SK-N-SH treated with all-trans-retinoic acid at 6 μM for 48 hours (cell line): ENCODE measurements at regions not wholly inside any gene's neighbourhood (a gene's known extent, or its start where the extent isn't known, plus 50 kb on each side); places are given as distances from the start of the nearest gene placed in this dataset.

Experiments
- ATAC-seq: fragments of 200-7000 bp; cut with Tn5 transposase; 3 replicates; pipeline ENCODE4 v1.9.1; 2020; ENCODE audit warnings: mild to moderate bottlenecking, moderate library complexity
- ARNTL ChIP-seq: fragments of 450-650 bp; formaldehyde crosslinking; IDR thresholded peaks from 2 replicates; pipeline ENCODE4 v1.5.0; 2020; ENCODE audit warnings: low read depth, mild to moderate bottlenecking, moderate library complexity, borderline replicate concordance
- BACH2 ChIP-seq: fragments of 250-450 bp; sonication (Bioruptor Pico); IDR thresholded peaks from 2 replicates; pipeline ENCODE4 v1.9.0; 2021; ENCODE audit warnings: mild to moderate bottlenecking, borderline replicate concordance
- CREB5 ChIP-seq: fragments of 250-450 bp; sonication (Bioruptor Pico); IDR thresholded peaks from 2 replicates; pipeline ENCODE4 v1.5.1; 2020; ENCODE audit warnings: low read depth, mild to moderate bottlenecking, moderate library complexity
- CSDC2 ChIP-seq: fragments of 250-450 bp; sonication (Bioruptor Pico); IDR thresholded peaks from 2 replicates; pipeline ENCODE4 v1.5.0; 2020; ENCODE audit warnings: mild to moderate bottlenecking, moderate library complexity
- CSRNP3 ChIP-seq: fragments of 250-450 bp; sonication (Bioruptor Pico); IDR thresholded peaks from 2 replicates; pipeline ENCODE4 v1.5.1; 2021; ENCODE audit warnings: mild to moderate bottlenecking, moderate library complexity
- ESRRG ChIP-seq: fragments of 250-450 bp; sonication (Bioruptor Pico); IDR thresholded peaks from 2 replicates; pipeline ENCODE4 v1.6.1; 2021; ENCODE audit warnings: mild to moderate bottlenecking
- GLIS3 ChIP-seq: fragments of 250-450 bp; sonication (Bioruptor Pico); IDR thresholded peaks from 2 replicates; pipeline ENCODE4 v1.5.0; 2020; ENCODE audit warnings: mild to moderate bottlenecking, moderate library complexity
- ISL1 ChIP-seq: fragments of 250-450 bp; sonication (Bioruptor Pico); IDR thresholded peaks from 2 replicates; pipeline ENCODE4 v2.1.2; 2022; ENCODE audit warnings: mild to moderate bottlenecking, moderate library complexity
- OSR1 ChIP-seq: fragments of 250-450 bp; sonication (Bioruptor Pico); IDR thresholded peaks from 2 replicates; pipeline ENCODE4 v1.8.0; 2022; ENCODE audit warnings: moderate library complexity, mild to moderate bottlenecking, inconsistent platforms
- PATZ1 ChIP-seq: fragments of 250-450 bp; sonication (Bioruptor Pico); IDR thresholded peaks from 2 replicates; pipeline ENCODE4 v1.8.0; 2020; ENCODE audit warnings: mild to moderate bottlenecking, moderate library complexity, borderline replicate concordance
- PPARA ChIP-seq: fragments of 250-450 bp; sonication (Bioruptor Pico); IDR thresholded peaks from 2 replicates; pipeline ENCODE4 v1.5.0; 2020; ENCODE audit warnings: mild to moderate bottlenecking, borderline replicate concordance
- SNAI2 ChIP-seq: fragments of 250-450 bp; sonication (Bioruptor Pico); IDR thresholded peaks from 2 replicates; pipeline ENCODE4 v1.5.0; 2020; ENCODE audit warnings: mild to moderate bottlenecking, moderate library complexity
- TCF4 ChIP-seq: fragments of 250-450 bp; sonication (Bioruptor Pico); IDR thresholded peaks from 2 replicates; pipeline ENCODE4 v1.8.0; 2021; ENCODE audit warnings: mild to moderate bottlenecking, moderate library complexity, borderline replicate concordance
- TOX ChIP-seq: fragments of 250-450 bp; sonication (Bioruptor Pico); IDR thresholded peaks from 2 replicates; pipeline ENCODE4 v1.8.0; 2021; ENCODE audit warnings: mild to moderate bottlenecking, moderate library complexity, borderline replicate concordance
- TSHZ2 ChIP-seq: fragments of 250-450 bp; sonication (Bioruptor Pico); IDR thresholded peaks from 2 replicates; pipeline ENCODE4 v1.5.0; 2020; ENCODE audit warnings: mild to moderate bottlenecking, moderate library complexity
- ZC3H10 ChIP-seq: fragments of 250-450 bp; sonication (Bioruptor Pico); IDR thresholded peaks from 2 replicates; pipeline ENCODE4 v1.5.1; 2021; ENCODE audit warnings: mild to moderate bottlenecking, moderate library complexity
- ZFP3 ChIP-seq: fragments of 250-450 bp; sonication (Bioruptor Pico); IDR thresholded peaks from 2 replicates; pipeline ENCODE4 v1.5.0; 2020; ENCODE audit warnings: mild to moderate bottlenecking, moderate library complexity
- ZFP30 ChIP-seq: fragments of 450-650 bp; formaldehyde crosslinking; IDR thresholded peaks from 2 replicates; pipeline ENCODE4 v1.5.0; 2022; ENCODE audit warnings: mild to moderate bottlenecking, moderate library complexity
- ZNF565 ChIP-seq: fragments of 450-650 bp; formaldehyde crosslinking; conservative IDR thresholded peaks from 2 replicates; pipeline ENCODE4 v1.5.0; 2020; ENCODE audit warnings: low read depth, mild to moderate bottlenecking, moderate library complexity
- ZNF70 ChIP-seq: fragments of 450-650 bp; formaldehyde crosslinking; IDR thresholded peaks from 2 replicates; pipeline ENCODE4 v1.5.0; 2020; ENCODE audit warnings: mild to moderate bottlenecking, moderate library complexity
- ZNF8 ChIP-seq: fragments of 450-650 bp; formaldehyde crosslinking; IDR thresholded peaks from 2 replicates; pipeline ENCODE4 v1.5.0; 2020; ENCODE audit warnings: mild to moderate bottlenecking, moderate library complexity

GRCh38 chr4:179114615-179115014, 1672.4 kb upstream of the AGA start (continued):
- TF ChIP-seq TSHZ2 = no peak

GRCh38 chr4:179116011-179116410, 1673.8 kb upstream of the AGA start:
- TF ChIP-seq ZNF70 (no peak), GLIS3 (no peak), CSRNP3 (CRISPR knock-in tag) (no peak), SNAI2 (CRISPR knock-in tag) (no peak), ZFP3 (CRISPR knock-in tag) (no peak), ISL1 (CRISPR knock-in tag) (no peak), ZNF565 (CRISPR knock-in tag) (no peak), TCF4 (CRISPR knock-in tag) (no peak), PPARA (no peak), ARNTL (no peak), TOX (CRISPR knock-in tag) (no peak), OSR1 (CRISPR knock-in tag) (no peak), ZNF8 (CRISPR knock-in tag) (no peak), CREB5 (CRISPR knock-in tag) (no peak)
- ATAC-seq = no peak

GRCh38 chr4:179116581-179116980, 1674.3 kb upstream of the AGA start:
- TF ChIP-seq ZNF8 (CRISPR knock-in tag) = no peak
- TF ChIP-seq PPARA = no peak
- TF ChIP-seq ZC3H10 = no peak
- TF ChIP-seq ZNF70 = no peak
- TF ChIP-seq CSRNP3 (CRISPR knock-in tag) = no peak
- TF ChIP-seq ZNF565 (CRISPR knock-in tag) = no peak
- no peak for TF ChIP-seq OSR1 (CRISPR knock-in tag)
- no peak for TF ChIP-seq ESRRG (CRISPR knock-in tag)
- TF ChIP-seq TCF4 (CRISPR knock-in tag) = no peak
- TF ChIP-seq CSDC2 (CRISPR knock-in tag) = no peak
- no peak for TF ChIP-seq PATZ1 (CRISPR knock-in tag)
- no peak for TF ChIP-seq SNAI2 (CRISPR knock-in tag)
- ATAC-seq = no peak

GRCh38 chr4:179123084-179123483, 1680.8 kb upstream of the AGA start:
- ATAC-seq = no peak
- TF ChIP-seq ZNF565 (CRISPR knock-in tag) (no peak), TCF4 (CRISPR knock-in tag) (no peak), CREB5 (CRISPR knock-in tag) (no peak), BACH2 (CRISPR knock-in tag) (no peak), PATZ1 (CRISPR knock-in tag) (no peak), ISL1 (CRISPR knock-in tag) (no peak), SNAI2 (CRISPR knock-in tag) (no peak), ARNTL (no peak), ZNF70 (no peak), CSDC2 (CRISPR knock-in tag) (no peak), CSRNP3 (CRISPR knock-in tag) (no peak), ZFP30 (CRISPR knock-in tag) (no peak)
